ENCODE measurements at regions not wholly inside any gene's neighbourhood (a gene's known extent, or its start where the extent isn't known, plus 50 kb on each side); places are given as distances from the start of the nearest gene placed in this dataset.

DNA sequence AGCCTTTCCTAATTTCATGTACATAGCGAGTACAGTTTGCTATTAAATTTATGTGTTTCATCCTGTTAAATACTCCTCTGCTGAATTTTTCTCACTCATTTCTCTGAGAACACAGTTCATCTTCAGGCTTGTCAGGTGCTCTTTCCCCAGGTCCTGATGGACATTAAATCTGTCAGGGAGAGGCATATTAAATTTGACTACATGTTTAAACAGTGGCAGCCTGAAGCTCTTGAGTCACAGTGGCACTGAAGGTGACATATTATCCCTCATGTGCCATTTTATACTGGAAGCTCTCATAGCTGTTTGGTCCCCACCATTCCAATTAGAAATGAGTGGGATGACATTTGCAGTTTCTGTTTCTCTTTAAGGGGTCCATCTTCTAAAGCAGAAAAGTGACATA lies 1089.6 kb upstream of the SORCS1 start:
- H3K9me3 ChIP-seq (ENCODE audit: severe bottlenecking) = no peaks in the 10 kb centered on the region
- H3K36me3 ChIP-seq (ENCODE audit: low read depth) = no peaks in the 10 kb centered on the region
- peaks cover 3% of the 10 kb centered on the region for H3K4me1 ChIP-seq (ENCODE audit: insufficient read depth, poor library complexity, severe bottlenecking)
- H3K27me3 ChIP-seq (ENCODE audit: insufficient read depth, poor library complexity, severe bottlenecking) = no peaks in the 10 kb centered on the region
- no peak overlapping the region for H3K27ac ChIP-seq (ENCODE audit: poor library complexity, severe bottlenecking)
- no peak for DNase-seq (ENCODE audit: low spot score)
- no peak overlapping the region for H3K4me3 ChIP-seq (ENCODE audit: severe bottlenecking)
- no peak for ATAC-seq (ENCODE audit: low read depth)
- TF ChIP-seq, protein P1, sequence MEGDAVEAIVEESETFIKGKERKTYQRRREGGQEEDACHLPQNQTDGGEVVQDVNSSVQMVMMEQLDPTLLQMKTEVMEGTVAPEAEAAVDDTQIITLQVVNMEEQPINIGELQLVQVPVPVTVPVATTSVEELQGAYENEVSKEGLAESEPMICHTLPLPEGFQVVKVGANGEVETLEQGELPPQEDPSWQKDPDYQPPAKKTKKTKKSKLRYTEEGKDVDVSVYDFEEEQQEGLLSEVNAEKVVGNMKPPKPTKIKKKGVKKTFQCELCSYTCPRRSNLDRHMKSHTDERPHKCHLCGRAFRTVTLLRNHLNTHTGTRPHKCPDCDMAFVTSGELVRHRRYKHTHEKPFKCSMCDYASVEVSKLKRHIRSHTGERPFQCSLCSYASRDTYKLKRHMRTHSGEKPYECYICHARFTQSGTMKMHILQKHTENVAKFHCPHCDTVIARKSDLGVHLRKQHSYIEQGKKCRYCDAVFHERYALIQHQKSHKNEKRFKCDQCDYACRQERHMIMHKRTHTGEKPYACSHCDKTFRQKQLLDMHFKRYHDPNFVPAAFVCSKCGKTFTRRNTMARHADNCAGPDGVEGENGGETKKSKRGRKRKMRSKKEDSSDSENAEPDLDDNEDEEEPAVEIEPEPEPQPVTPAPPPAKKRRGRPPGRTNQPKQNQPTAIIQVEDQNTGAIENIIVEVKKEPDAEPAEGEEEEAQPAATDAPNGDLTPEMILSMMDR (IDR thresholded peaks at IDR 0.05; ENCODE audit: poor library complexity, severe bottlenecking) = no peak

DNA sequence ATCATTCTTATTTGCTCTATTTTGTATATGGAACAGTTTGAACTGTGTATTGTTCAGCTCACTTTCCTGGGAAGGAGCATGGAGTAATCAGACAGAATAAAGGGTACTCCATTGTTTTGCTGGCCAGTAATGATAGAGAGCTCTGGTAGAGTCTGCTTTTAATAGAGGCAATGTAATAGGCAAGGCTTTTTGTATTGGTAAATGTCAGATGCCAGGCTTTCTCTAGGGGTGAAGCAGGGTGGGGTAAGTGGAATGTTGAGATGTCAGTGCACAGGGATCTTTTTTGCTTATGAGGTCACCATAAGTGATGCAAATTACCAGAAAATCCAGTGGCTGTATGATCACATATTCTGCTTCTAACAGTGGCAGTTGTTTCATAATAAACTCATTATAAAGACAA lies 1088.3 kb upstream of the SORCS1 start:
- DNase-seq (ENCODE audit: low spot score) (no peak), ATAC-seq (ENCODE audit: low read depth) (no peak)
- H3K9me3 ChIP-seq (ENCODE audit: severe bottlenecking) = no peaks in the 10 kb centered on the region
- TF ChIP-seq, protein P1 (IDR thresholded peaks at IDR 0.05; ENCODE audit: poor library complexity, severe bottlenecking) = no peak
- no peaks in the 10 kb centered on the region for H3K36me3 ChIP-seq (ENCODE audit: low read depth)
- H3K27me3 ChIP-seq (ENCODE audit: insufficient read depth, poor library complexity, severe bottlenecking) = no peaks in the 10 kb centered on the region
- H3K4me3 ChIP-seq (ENCODE audit: severe bottlenecking) = no peak overlapping the region
- H3K4me1 ChIP-seq (ENCODE audit: insufficient read depth, poor library complexity, severe bottlenecking) = peaks cover 3% of the 10 kb centered on the region
- H3K27ac ChIP-seq (ENCODE audit: poor library complexity, severe bottlenecking) = no peak overlapping the region

DNA sequence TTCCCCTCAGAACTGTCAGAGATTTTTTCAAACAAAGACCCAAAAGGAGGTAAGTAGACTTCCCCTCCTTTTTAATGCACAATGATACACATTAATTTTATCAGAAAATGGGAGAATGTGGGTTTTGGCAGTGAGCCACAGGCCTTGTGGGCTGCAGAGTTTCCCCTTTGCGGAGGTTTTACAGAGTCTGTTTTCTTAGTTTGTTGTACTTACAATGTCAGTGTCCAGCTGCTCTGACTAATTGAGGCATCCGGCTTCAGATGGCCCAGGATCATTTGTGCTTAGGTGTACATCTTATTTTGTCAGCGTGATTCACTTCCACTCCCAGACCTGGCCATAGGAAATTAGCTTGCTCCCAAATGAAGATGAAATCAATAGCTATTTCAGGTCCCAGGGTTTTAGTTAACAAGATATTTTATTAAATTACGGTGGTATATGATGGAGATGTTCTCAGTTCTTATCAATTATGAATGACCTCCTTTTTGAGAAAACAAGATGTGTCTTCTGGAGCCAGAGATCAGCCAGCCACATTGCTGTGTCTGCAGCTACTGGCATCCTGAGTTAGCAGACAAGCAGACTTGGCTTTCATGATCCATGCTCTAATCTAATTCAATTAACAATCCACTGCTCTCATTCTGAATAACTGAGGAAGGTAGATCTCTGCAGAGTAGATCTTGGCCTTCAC lies 1086.6 kb upstream of the SORCS1 start:
- Histone ChIP-seq H3K9me3 (ENCODE audit: severe bottlenecking) (no peaks in the 10 kb centered on the region), H3K36me3 (ENCODE audit: low read depth) (no peaks in the 10 kb centered on the region), H3K4me3 (ENCODE audit: severe bottlenecking) (no peak overlapping the region), H3K27ac (ENCODE audit: poor library complexity, severe bottlenecking) (no peak overlapping the region), H3K27me3 (ENCODE audit: insufficient read depth, poor library complexity, severe bottlenecking) (no peaks in the 10 kb centered on the region), H3K4me1 (ENCODE audit: insufficient read depth, poor library complexity, severe bottlenecking) (peaks cover 3% of the 10 kb centered on the region)
- TF ChIP-seq, protein P1 (IDR thresholded peaks at IDR 0.05; ENCODE audit: poor library complexity, severe bottlenecking) = no peak
- DNase-seq (ENCODE audit: low spot score) (no peak), ATAC-seq (ENCODE audit: low read depth) (0 out of 3 replicates have a peak, but pooled peaks have one; percentile 42)

DNA sequence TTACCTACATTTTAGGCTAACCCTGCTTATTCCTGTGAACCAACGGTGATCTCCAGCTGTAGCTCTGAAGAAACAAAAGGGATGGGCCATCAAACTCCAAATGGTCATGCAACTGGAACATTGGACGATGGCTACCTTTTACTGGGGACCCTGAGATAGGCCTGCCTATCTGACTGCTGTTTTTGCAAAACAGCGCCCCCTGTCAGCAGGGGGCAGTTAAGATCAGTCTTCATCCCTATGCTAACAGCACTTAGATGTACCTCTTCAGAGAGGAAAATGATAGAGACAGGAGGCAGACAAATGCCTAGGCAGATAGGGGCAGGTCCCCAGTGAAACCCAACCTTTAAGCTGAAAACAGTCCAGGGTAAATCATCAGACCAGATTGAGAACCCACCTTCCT lies 1085.4 kb upstream of the SORCS1 start:
- Histone ChIP-seq H3K9me3 (ENCODE audit: severe bottlenecking) (no peaks in the 10 kb centered on the region), H3K4me1 (ENCODE audit: insufficient read depth, poor library complexity, severe bottlenecking) (peaks cover 3% of the 10 kb centered on the region), H3K27me3 (ENCODE audit: insufficient read depth, poor library complexity, severe bottlenecking) (no peaks in the 10 kb centered on the region), H3K4me3 (ENCODE audit: severe bottlenecking) (no peak overlapping the region), H3K36me3 (ENCODE audit: low read depth) (no peaks in the 10 kb centered on the region), H3K27ac (ENCODE audit: poor library complexity, severe bottlenecking) (no peak overlapping the region)
- ATAC-seq (ENCODE audit: low read depth) = no peak
- no peak for DNase-seq (ENCODE audit: low spot score)
- TF ChIP-seq, protein P1 (IDR thresholded peaks at IDR 0.05; ENCODE audit: poor library complexity, severe bottlenecking) = no peak

DNA sequence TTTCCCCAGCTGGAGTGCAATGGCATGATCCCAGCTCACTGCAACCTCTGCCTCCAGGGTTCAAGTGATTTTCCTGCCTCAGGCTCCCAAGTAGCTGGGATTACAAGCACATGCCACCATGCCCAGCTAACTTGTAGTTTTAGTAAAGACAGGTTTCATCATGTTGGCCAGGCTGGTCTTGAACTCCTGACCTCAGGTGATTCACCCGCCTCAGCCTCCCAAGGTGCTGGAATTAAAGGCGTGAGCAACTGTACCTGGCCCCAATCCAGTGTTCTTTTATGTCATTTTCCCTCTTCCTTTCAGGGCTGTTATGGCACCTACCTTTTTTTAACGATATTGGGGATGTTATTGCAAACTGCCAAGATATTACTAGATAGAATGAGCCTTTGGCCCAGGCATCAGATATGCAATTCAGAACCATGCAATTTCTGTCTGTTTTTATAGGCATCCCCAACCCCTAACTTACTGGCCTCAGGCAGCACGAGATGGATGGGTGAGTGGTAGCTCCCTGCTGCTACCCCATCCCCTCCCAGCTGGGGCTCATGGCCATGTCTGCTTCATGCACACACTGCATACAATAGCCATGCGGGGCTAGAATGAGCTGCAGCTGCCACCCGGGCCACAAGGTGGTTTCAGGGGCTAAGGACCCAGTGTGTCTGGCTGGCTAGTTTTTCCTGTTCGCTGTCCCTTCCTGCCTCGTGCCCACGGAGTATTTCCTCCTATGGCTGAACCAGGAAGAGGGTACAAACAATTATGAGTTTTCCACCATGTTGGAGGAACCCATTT lies 1080.1 kb upstream of the SORCS1 start:
- Histone ChIP-seq H3K36me3 (ENCODE audit: low read depth) (no peaks in the 10 kb centered on the region), H3K4me1 (ENCODE audit: insufficient read depth, poor library complexity, severe bottlenecking) (no peaks in the 10 kb centered on the region), H3K27ac (ENCODE audit: poor library complexity, severe bottlenecking) (no peak overlapping the region), H3K9me3 (ENCODE audit: severe bottlenecking) (no peaks in the 10 kb centered on the region), H3K4me3 (ENCODE audit: severe bottlenecking) (no peak overlapping the region), H3K27me3 (ENCODE audit: insufficient read depth, poor library complexity, severe bottlenecking) (no peaks in the 10 kb centered on the region)
- DNase-seq (ENCODE audit: low spot score) (no peak), ATAC-seq (ENCODE audit: low read depth) (peak; percentile 56)
- TF ChIP-seq, protein P1 (IDR thresholded peaks at IDR 0.05; ENCODE audit: poor library complexity, severe bottlenecking) = no peak
